HepG2 (cell line): ENCODE measurements at regions not wholly inside any gene's neighbourhood (a gene's known extent, or its start where the extent isn't known, plus 50 kb on each side); places are given as distances from the start of the nearest gene placed in this dataset.

ENCODE experiments used
- ATAC-seq: fragments of 200-7000 bp; cut with Tn5 transposase; 3 replicates; pipeline ENCODE4 v1.9.1; 2020; ENCODE audit warnings: mild to moderate bottlenecking, moderate library complexity
- BruUV-seq: library from RNA; stranded (reverse); fragments of 400-500 nt; replicated peaks from 2 replicates; lab custom pipeline; 2021; lab: Mats Ljungman, UMichigan
- CTCF ChIA-PET: fragments of 300-600 bp; formaldehyde crosslinking; extraction: SDS; loops from one replicate; lab custom pipeline; 2021; ENCODE audit warnings: low total read pairs, inconsistent platforms, low intra/inter-chr PET ratio; lab: Yijun Ruan, JAX
- POLR2A ChIA-PET: fragments of 350-600 bp; sonication (Branson Sonifier 250); formaldehyde crosslinking; loops from one replicate; lab custom pipeline; 2020; ENCODE audit warnings: antibody characterized with exemption, inconsistent platforms; lab: Yijun Ruan, JAX
- DNase-seq: peaks from one replicate; pipeline ENCODE4 v3.0.0-alpha.2; 2015; ENCODE audit warnings: low spot score
- FAIRE-seq: peaks from 3 replicates; lab custom pipeline; 2011; peaks lifted over from hg19 to GRCh38; lab: Jason Lieb, UNC
- H2AFZ ChIP-seq: one replicate; pipeline ENCODE4 v1.6.1; 2011; ENCODE audit warnings: low read length, inconsistent platforms
- H3K27ac ChIP-seq: fragments of 300-600 bp; 3 replicates; pipeline ENCODE4 v1.8.0; 2011; ENCODE audit warnings: mixed run types, mild to moderate bottlenecking, mixed read lengths, low read length, inconsistent platforms; ENCODE audit not compliant: insufficient read depth; ENCODE audit errors: extremely low read length
- H3K27me3 ChIP-seq, 2 experiments: fragments of 200-600 bp in 1 of 2; 2 replicates in 1 of 2; 3 replicates in 1 of 2; pipeline versions ENCODE4 v1.6.0 to v1.8.0; 2011; ENCODE audit warnings: low read length in 2 of 2, mild to moderate bottlenecking in 2 of 2, moderate library complexity in 2 of 2, inconsistent platforms in 1 of 2; ENCODE audit not compliant: insufficient read depth in 2 of 2, control insufficient read depth in 1 of 2
- H3K36me3 ChIP-seq, 2 experiments: fragments of 200-600 bp in 1 of 2; replicated peaks in 1 of 2; 2 replicates in 1 of 2; 3 replicates in 1 of 2; pipeline versions ENCODE4 v1.5.1 to v1.8.0; 2011; ENCODE audit warnings: low read length in 2 of 2, inconsistent platforms in 1 of 2; ENCODE audit not compliant: insufficient read depth in 2 of 2, control insufficient read depth in 1 of 2
- H3K4me1 ChIP-seq: 2 replicates; pipeline ENCODE4 v1.5.1; 2012; ENCODE audit warnings: low read length, inconsistent platforms; ENCODE audit not compliant: insufficient read depth
- H3K4me2 ChIP-seq: 2 replicates; pipeline ENCODE4 v1.6.0; 2011; ENCODE audit warnings: low read depth, low read length, inconsistent platforms
- H3K4me3 ChIP-seq, 3 experiments: fragments of 200-600 bp in 1 of 3; sonication (generic), shearing (Covaris generic) in 1 of 3; replicated peaks in 1 of 3; 2 replicates each; pipeline ENCODE4 v1.5.1; 2011 to 2016; ENCODE audit warnings: low read length in 3 of 3, inconsistent platforms in 2 of 3, low read depth in 2 of 3, mild to moderate bottlenecking in 2 of 3, control low read depth in 1 of 3, mixed read lengths in 1 of 3; ENCODE audit not compliant: insufficient read depth in 1 of 3
- H3K79me2 ChIP-seq: one replicate; pipeline ENCODE4 v1.6.1; 2011; ENCODE audit warnings: low read length, inconsistent platforms; ENCODE audit not compliant: insufficient read depth
- H3K9ac ChIP-seq: 2 replicates; pipeline ENCODE4 v1.6.0; 2011; ENCODE audit warnings: mild to moderate bottlenecking, low read depth, low read length, inconsistent platforms; ENCODE audit not compliant: insufficient read depth
- H3K9me3 ChIP-seq: 2 replicates; pipeline ENCODE4 v1.5.1; 2012; ENCODE audit warnings: mild to moderate bottlenecking, low read length
- H4K20me1 ChIP-seq: 2 replicates; pipeline ENCODE4 v1.6.0; 2011; ENCODE audit warnings: inconsistent platforms, mild to moderate bottlenecking, low read length, moderate library complexity; ENCODE audit not compliant: insufficient read depth
- SOX13 ChIP-seq, 3 experiments: fragments of 450-650 bp in 1 of 3; sonication (generic) in 1 of 3; formaldehyde crosslinking in 1 of 3; IDR thresholded peaks in 2 of 3; conservative IDR thresholded peaks in 1 of 3; 2 replicates each; pipeline versions ENCODE4 v1.5.0 to v1.6.1; 2016 to 2020; ENCODE audit warnings: antibody characterized with exemption in 1 of 3, mild to moderate bottlenecking in 1 of 3, missing compliant biosample characterization in 1 of 3, missing genetic modification reagents in 1 of 3, moderate library complexity in 1 of 3
- SP2 ChIP-seq: sonication (generic); formaldehyde crosslinking; IDR thresholded peaks from 2 replicates; pipeline ENCODE4 v1.5.1; 2020; ENCODE audit warnings: mild to moderate bottlenecking, missing genetic modification reagents
- TP53 ChIP-seq: sonication (generic); formaldehyde crosslinking; conservative IDR thresholded peaks from 2 replicates; pipeline ENCODE4 v1.4.0; 2020; ENCODE audit warnings: missing genetic modification reagents
- ZNF30 ChIP-seq: sonication (generic); formaldehyde crosslinking; IDR thresholded peaks from 2 replicates; pipeline ENCODE4 v1.5.0; 2020; ENCODE audit warnings: mild to moderate bottlenecking, missing genetic modification reagents
- ZNF615 ChIP-seq: sonication (generic); formaldehyde crosslinking; IDR thresholded peaks from 2 replicates; pipeline ENCODE4 v1.5.0; 2020; ENCODE audit warnings: mild to moderate bottlenecking, missing genetic modification reagents, borderline replicate concordance
- ZNF660 ChIP-seq: sonication (generic); formaldehyde crosslinking; IDR thresholded peaks from 2 replicates; pipeline ENCODE4 v1.5.1; 2020; ENCODE audit warnings: mild to moderate bottlenecking, low read depth, missing genetic modification reagents, borderline replicate concordance
- ZNF720 ChIP-seq: sonication (generic); formaldehyde crosslinking; IDR thresholded peaks from 2 replicates; pipeline ENCODE4 v1.4.0; 2020; ENCODE audit warnings: missing genetic modification reagents
- WGBS: methylation state at CpG from one replicate; pipeline ENCODE4 v1.1.6; 2017; ENCODE audit warnings: low lambda C conversion rate; 5-methylcytosine and 5-hydroxymethylcytosine counted together
- in situ Hi-C: cut with HindIII; loops from 2 replicates; pipeline ENCODE4 v1.10.0; 2017; ENCODE audit warnings: low pct_unique_long_range_greater_than_20kb; ENCODE audit not compliant: extremely low pct_ligation_motif_present
- intact Hi-C: fragments of 100-400 bp; cut with micrococcal nuclease; formaldehyde crosslinking; loops from one replicate; pipeline ENCODE4 v1.10.0; 2022; ENCODE audit not compliant: unreplicated experiment
- TF ChIP-seq, protein P1 (sequence below): sonication (generic); formaldehyde crosslinking; IDR thresholded peaks from 2 replicates; pipeline ENCODE4 v1.5.0; 2020; ENCODE audit warnings: missing genetic modification reagents

DNA sequence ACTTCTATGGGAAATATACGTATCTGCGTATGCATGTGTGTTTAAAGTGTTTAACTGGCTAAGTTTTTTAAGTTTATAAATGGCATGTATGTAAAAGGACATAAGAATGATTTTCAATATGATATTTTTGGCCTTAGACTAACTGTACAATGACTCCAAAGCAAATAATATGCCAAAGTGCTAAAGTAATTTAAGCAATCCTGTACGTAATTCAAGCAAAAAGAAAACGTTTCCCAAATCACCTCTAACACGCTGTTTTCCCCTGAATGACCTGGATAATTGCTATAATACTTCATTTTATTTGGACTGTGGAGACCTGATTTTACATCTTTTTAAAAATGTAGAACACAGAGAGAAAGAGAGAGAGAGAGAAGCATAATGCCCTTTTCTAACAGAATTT, 183.0 kb upstream of the HAND2 start:
- H3K9ac ChIP-seq = no peak overlapping the region
- H3K4me1 ChIP-seq = no peaks in the 10 kb centered on the region
- intact Hi-C loops = no loop called here
- no peak for TF ChIP-seq TP53 (CRISPR knock-in tag)
- no peak for TF ChIP-seq ZNF660 (CRISPR knock-in tag)
- no peak for TF ChIP-seq ZNF720 (CRISPR knock-in tag)
- TF ChIP-seq ZNF30 (CRISPR knock-in tag) = no peak
- TF ChIP-seq SOX13 (IDR thresholded peaks at IDR 0.05) = no peak
- no peak for TF ChIP-seq SOX13 (CRISPR knock-in tag; conservative IDR thresholded peaks at IDR 0.05 in 1 of 2, IDR thresholded peaks at IDR 0.05 in 1 of 2)
- no peak for TF ChIP-seq SP2 (CRISPR knock-in tag)
- TF ChIP-seq, protein P1, sequence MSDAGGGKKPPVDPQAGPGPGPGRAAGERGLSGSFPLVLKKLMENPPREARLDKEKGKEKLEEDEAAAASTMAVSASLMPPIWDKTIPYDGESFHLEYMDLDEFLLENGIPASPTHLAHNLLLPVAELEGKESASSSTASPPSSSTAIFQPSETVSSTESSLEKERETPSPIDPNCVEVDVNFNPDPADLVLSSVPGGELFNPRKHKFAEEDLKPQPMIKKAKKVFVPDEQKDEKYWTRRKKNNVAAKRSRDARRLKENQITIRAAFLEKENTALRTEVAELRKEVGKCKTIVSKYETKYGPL (CRISPR knock-in tag) = no peak
- TF ChIP-seq ZNF615 (CRISPR knock-in tag) = no peak
- TF ChIP-seq, all 625 proteins: peak for 0
- no peak overlapping the region for H3K27ac ChIP-seq
- 3% methylated on average over 5 of the region's 5 CpGs for WGBS
- H4K20me1 ChIP-seq = no peaks in the 10 kb centered on the region
- H3K4me2 ChIP-seq = no peak overlapping the region
- H3K36me3 ChIP-seq = no peaks in the 10 kb centered on the region
- H3K4me3 ChIP-seq = no peak overlapping the region
- H3K27me3 ChIP-seq = no peaks in the 10 kb centered on the region
- FAIRE-seq (no peak), ATAC-seq (no peak), DNase-seq (no peak)
- H2AFZ ChIP-seq = no peak overlapping the region
- ChIA-PET POLR2A (no interaction called here), CTCF (no interaction called here)
- BruUV-seq = no TSS peak
- no peaks in the 10 kb centered on the region for H3K79me2 ChIP-seq
- in situ Hi-C loops = no loop called here
- H3K9me3 ChIP-seq = peaks cover 2% of the 10 kb centered on the region; the same call in 1 of the 2 replicates
